ENCODE measurements at regions not wholly inside any gene's neighbourhood (a gene's known extent, or its start where the extent isn't known, plus 50 kb on each side); places are given as distances from the start of the nearest gene placed in this dataset.

GRCh38 chr13:85347251-85347650 lies 452.0 kb downstream of the SLITRK6 start:
- 71 to 75% methylated on average over 5 of the region's 5 CpGs for WGBS, 2 donors
- Histone ChIP-seq H3K27ac (no peak overlapping the region), H3K36me3 (no peaks in the 10 kb centered on the region), H3K27me3 (no peaks in the 10 kb centered on the region), H3K4me1 (no peaks in the 10 kb centered on the region), H3K9me3 (no peaks in the 10 kb centered on the region), H3K4me3 (no peak overlapping the region)
- TF ChIP-seq EP300 (IDR thresholded peaks at IDR 0.05) (no peak), POLR2A (IDR thresholded peaks at IDR 0.05) (no peak), CTCF (IDR thresholded peaks at IDR 0.05) (no peak)
- DNase-seq (ENCODE audit: low spot score in 2 of 2), result no peak

- H3K36me3 ChIP-seq, result no peaks in the 10 kb centered on the region
- no peak overlapping the region for H3K27ac ChIP-seq
- no peak for DNase-seq (ENCODE audit: low spot score in 2 of 2)
- no peaks in the 10 kb centered on the region for H3K4me1 ChIP-seq
- WGBS, 2 donors, result 90 to 97% methylated on average over 4 of the region's 4 CpGs
- no peak overlapping the region for H3K4me3 ChIP-seq
- H3K9me3 ChIP-seq, result peaks cover 0 to 3% (median 0%) of the 10 kb centered on the region in 4 donors
- TF ChIP-seq CTCF (IDR thresholded peaks at IDR 0.05) (no peak), POLR2A (IDR thresholded peaks at IDR 0.05) (no peak), EP300 (IDR thresholded peaks at IDR 0.05) (no peak)
- no peaks in the 10 kb centered on the region for H3K27me3 ChIP-seq
Measured at GRCh38 chr13:85334187-85334586, 465.0 kb downstream of the SLITRK6 start.

- no peaks in the 10 kb centered on the region for H3K27me3 ChIP-seq
- H3K4me1 ChIP-seq, result no peaks in the 10 kb centered on the region
- no peaks in the 10 kb centered on the region for H3K9me3 ChIP-seq
- DNase-seq (ENCODE audit: low spot score in 2 of 2), result no peak
- 43 to 45% methylated on average over 2 of the region's 2 CpGs for WGBS, 2 donors
- H3K27ac ChIP-seq, result no peak overlapping the region
- no peak overlapping the region for H3K4me3 ChIP-seq
- TF ChIP-seq POLR2A (IDR thresholded peaks at IDR 0.05) (no peak), CTCF (IDR thresholded peaks at IDR 0.05) (no peak), EP300 (IDR thresholded peaks at IDR 0.05) (no peak)
- H3K36me3 ChIP-seq, result no peaks in the 10 kb centered on the region
Measured at GRCh38 chr13:85333506-85334020, 465.7 kb downstream of the SLITRK6 start.

- DNase-seq (ENCODE audit: low spot score in 2 of 2), result no peak
Measured at GRCh38 chr13:85332615-85333014, 466.6 kb downstream of the SLITRK6 start.

GRCh38 chr13:85321734-85322133 lies 477.5 kb downstream of the SLITRK6 start:
- no peaks in the 10 kb centered on the region for H3K27me3 ChIP-seq
- no peaks in the 10 kb centered on the region for H3K9me3 ChIP-seq
- no peak overlapping the region for H3K4me3 ChIP-seq
- peaks cover 0 to 5% (median 0%) of the 10 kb centered on the region in 4 donors for H3K4me1 ChIP-seq
- H3K27ac ChIP-seq, result no peak overlapping the region
- TF ChIP-seq POLR2A (IDR thresholded peaks at IDR 0.05) (no peak), CTCF (IDR thresholded peaks at IDR 0.05) (no peak), EP300 (IDR thresholded peaks at IDR 0.05) (no peak)
- H3K36me3 ChIP-seq, result no peaks in the 10 kb centered on the region
- no peak for DNase-seq (ENCODE audit: low spot score in 2 of 2)

More at GRCh38 chr13:85332615-85333014, 466.6 kb downstream of the SLITRK6 start:
- WGBS, 2 donors, result 72 to 78% methylated on average over 2 of the region's 2 CpGs
- Histone ChIP-seq H3K27ac (no peak overlapping the region), H3K9me3 (no peaks in the 10 kb centered on the region), H3K36me3 (no peaks in the 10 kb centered on the region), H3K4me1 (no peaks in the 10 kb centered on the region), H3K4me3 (no peak overlapping the region), H3K27me3 (no peaks in the 10 kb centered on the region)
- TF ChIP-seq CTCF (IDR thresholded peaks at IDR 0.05), result no peak
- TF ChIP-seq POLR2A (IDR thresholded peaks at IDR 0.05), result no peak
- no peak for TF ChIP-seq EP300 (IDR thresholded peaks at IDR 0.05)

Data from tibial nerve (tissue), 4 donors.